Body of pancreas (tissue), 4 donors: ENCODE measurements at regions not wholly inside any gene's neighbourhood (a gene's known extent, or its start where the extent isn't known, plus 50 kb on each side); places are given as distances from the start of the nearest gene placed in this dataset.
"Not testable (repeated sequence)": the region's sequence is repeated elsewhere in the genome, so short reads cannot be mapped to it uniquely, and the experiment has no call there.

ENCODE experiments used
- ATAC-seq: fragments of 150-250 bp; one replicate; pipeline ENCODE4 v1.9.1; 2016
- DNase-seq, 4 donors: peaks; one replicate each; pipeline ENCODE4 v3.0.0-alpha.2; 2019
- H3K27ac ChIP-seq, 4 donors: fragments of 200-600 bp; sonication (generic); 1 replicate in 3 of 4; 2 replicates in 1 of 4; pipeline versions ENCODE4 v1.5.1 to v1.6.1; 2016 to 2019; ENCODE audit warnings: mild to moderate bottlenecking in 1 of 4, mixed read lengths in 1 of 4, moderate library complexity in 1 of 4
- H3K27me3 ChIP-seq, 2 donors: fragments of 200-600 bp; sonication (generic); one replicate each; pipeline ENCODE4 v1.6.0; 2016; ENCODE audit warnings: mild to moderate bottlenecking in 1 of 2
- H3K36me3 ChIP-seq, 2 donors: fragments of 200-600 bp; sonication (generic); replicated peaks in 1 of 2; 2 replicates each; pipeline ENCODE4 v1.5.1; 2016; ENCODE audit warnings: low read depth in 2 of 2; ENCODE audit not compliant: insufficient read depth in 1 of 2
- H3K4me1 ChIP-seq: fragments of 200-600 bp; sonication (generic); one replicate; pipeline ENCODE4 v1.6.0; 2016
- H3K4me3 ChIP-seq, 2 donors: fragments of 200-600 bp; sonication (generic); 1 replicate in 1 of 2; 2 replicates in 1 of 2; pipeline ENCODE4 v1.5.1; 2016 to 2019
- H3K9me3 ChIP-seq, 3 donors: fragments of 200-600 bp; sonication (generic); 1 replicate in 2 of 3; 2 replicates in 1 of 3; pipeline ENCODE4 v1.5.1; 2016
- POLR2A ChIP-seq, 3 donors: fragments of 450-650 bp; IDR thresholded peaks; one replicate each; pipeline ENCODE4 v1.6.1; 2016; ENCODE audit warnings: antibody characterized with exemption in 3 of 3, mild to moderate bottlenecking in 2 of 3
- WGBS, 2 donors: methylation state at CpG; one replicate each; pipeline ENCODE4 v1.1.5; 2017; 5-methylcytosine and 5-hydroxymethylcytosine counted together
- intact Hi-C: fragments of 100-400 bp; cut with DNase I; formaldehyde crosslinking; loops from one replicate; pipeline ENCODE4 v1.15.1; 2023
- TF ChIP-seq, protein P1 (sequence below), 7 experiments: fragments of 450-650 bp in 4 of 7; fragments of 200-600 bp in 3 of 7; sonication (generic) in 3 of 7; IDR thresholded peaks; one replicate each; pipeline ENCODE4 v1.5.1; 2016 to 2019; ENCODE audit warnings: antibody characterized with exemption in 7 of 7

DNA sequence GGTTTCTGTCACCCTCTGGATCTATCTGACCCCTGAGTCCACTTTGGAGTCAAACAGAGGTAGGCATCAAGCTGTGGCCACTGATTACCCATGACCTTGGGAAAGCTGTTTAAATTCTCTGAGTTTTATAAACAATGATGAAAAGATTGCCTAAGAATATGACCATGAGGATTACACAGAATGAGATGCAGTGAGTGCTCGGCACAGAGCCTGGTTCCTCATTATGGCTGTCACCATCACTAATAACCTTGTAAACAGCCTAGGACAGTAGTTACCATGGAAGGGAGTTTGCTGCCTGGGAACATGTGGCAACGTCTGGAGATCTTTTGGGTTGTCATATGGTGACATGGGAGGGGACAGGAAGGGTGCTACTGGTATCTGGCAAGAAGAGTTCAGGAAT, 248.3 kb upstream of the KAZN start:
- intact Hi-C loops, result no loop called here
- Histone ChIP-seq H3K27ac (no peak overlapping the region), H3K4me1 (no peaks in the 10 kb centered on the region), H3K27me3 (no peaks in the 10 kb centered on the region), H3K36me3 (no peaks in the 10 kb centered on the region), H3K9me3 (no peaks in the 10 kb centered on the region), H3K4me3 (no peak overlapping the region)
- no peak for ATAC-seq
- TF ChIP-seq, protein P1, sequence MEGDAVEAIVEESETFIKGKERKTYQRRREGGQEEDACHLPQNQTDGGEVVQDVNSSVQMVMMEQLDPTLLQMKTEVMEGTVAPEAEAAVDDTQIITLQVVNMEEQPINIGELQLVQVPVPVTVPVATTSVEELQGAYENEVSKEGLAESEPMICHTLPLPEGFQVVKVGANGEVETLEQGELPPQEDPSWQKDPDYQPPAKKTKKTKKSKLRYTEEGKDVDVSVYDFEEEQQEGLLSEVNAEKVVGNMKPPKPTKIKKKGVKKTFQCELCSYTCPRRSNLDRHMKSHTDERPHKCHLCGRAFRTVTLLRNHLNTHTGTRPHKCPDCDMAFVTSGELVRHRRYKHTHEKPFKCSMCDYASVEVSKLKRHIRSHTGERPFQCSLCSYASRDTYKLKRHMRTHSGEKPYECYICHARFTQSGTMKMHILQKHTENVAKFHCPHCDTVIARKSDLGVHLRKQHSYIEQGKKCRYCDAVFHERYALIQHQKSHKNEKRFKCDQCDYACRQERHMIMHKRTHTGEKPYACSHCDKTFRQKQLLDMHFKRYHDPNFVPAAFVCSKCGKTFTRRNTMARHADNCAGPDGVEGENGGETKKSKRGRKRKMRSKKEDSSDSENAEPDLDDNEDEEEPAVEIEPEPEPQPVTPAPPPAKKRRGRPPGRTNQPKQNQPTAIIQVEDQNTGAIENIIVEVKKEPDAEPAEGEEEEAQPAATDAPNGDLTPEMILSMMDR (IDR thresholded peaks at IDR 0.05), result no peak
- TF ChIP-seq POLR2A (IDR thresholded peaks at IDR 0.05), result no peak
- DNase-seq, result no peak
- 39 to 62% methylated on average over 2 of the region's 2 CpGs for WGBS, 2 donors

DNA sequence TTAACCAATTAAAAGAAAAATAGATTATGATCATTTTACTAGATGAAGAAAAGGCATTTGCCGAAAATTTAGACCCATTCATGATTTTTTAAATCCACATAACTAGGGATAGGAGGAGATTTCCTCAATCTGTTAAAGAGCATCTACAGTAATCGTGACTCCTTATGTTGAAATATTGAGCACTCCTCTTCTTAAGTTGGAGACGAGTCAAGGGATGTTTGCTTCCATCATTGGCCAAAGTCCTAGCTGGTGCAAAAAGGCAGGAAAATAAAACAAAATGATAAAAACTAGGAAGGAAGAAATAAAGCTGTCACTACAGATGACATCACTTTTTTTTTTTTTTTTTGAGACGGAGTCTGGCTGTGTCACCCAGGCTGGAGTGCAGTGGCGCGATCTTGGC, 245.6 kb upstream of the KAZN start:
- WGBS, 2 donors, result 65 to 69% methylated on average over 6 of the region's 6 CpGs
- H3K4me1 ChIP-seq, result no peaks in the 10 kb centered on the region
- TF ChIP-seq POLR2A (IDR thresholded peaks at IDR 0.05), result no peak
- TF ChIP-seq, protein P1 (IDR thresholded peaks at IDR 0.05), result no peak
- intact Hi-C loops, result no loop called here
- no peak for ATAC-seq
- H3K36me3 ChIP-seq, result no peaks in the 10 kb centered on the region
- no peak overlapping the region for H3K27ac ChIP-seq
- no peak overlapping the region for H3K4me3 ChIP-seq
- H3K9me3 ChIP-seq, result no peaks in the 10 kb centered on the region
- DNase-seq, result no peak
- no peaks in the 10 kb centered on the region for H3K27me3 ChIP-seq

DNA sequence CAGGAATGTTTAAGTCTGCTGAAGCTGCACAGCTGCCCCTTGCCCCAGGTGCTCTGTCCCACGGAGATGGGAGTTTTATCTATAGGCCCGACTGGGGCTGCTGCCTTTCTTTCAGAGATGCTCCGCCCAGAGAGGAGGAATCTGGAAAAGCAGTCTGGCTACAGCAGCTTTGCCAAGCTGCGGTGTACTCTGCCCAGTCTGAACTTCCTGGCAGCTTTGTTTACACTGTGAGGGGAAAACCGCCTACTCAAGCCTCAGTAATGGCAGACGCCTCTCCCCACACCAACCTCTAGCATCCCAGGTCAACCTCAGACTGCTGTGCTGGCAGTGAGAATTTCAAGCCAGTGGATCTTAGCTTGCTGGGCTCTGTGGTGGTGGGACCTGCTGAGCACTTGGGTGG, 237.5 kb upstream of the KAZN start:
- intact Hi-C loops, result not testable (repeated sequence)

DNA sequence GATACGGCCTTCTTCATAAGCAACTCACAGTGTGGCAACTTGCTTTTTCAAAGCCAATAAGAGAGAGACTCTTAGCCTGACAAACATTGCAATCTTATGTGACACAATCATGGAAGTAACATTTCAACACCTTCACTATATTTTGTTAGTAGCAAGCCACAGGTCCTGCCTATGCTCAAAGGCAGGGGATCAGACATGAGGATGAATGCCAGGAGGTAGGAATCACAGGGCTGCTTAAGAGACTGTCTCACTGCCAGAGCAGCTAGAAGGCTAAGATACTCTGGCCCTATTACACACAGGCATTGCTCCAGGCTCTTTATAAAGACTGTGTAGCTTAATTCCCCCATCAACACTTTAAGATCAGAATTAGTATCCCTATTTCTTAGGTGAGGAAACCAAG, 236.2 kb upstream of the KAZN start:
- TF ChIP-seq POLR2A (IDR thresholded peaks at IDR 0.05), result no peak
- TF ChIP-seq, protein P1 (IDR thresholded peaks at IDR 0.05), result no peak
- WGBS, 2 donors, result 68 to 75% methylated on average over 1 of the region's 1 CpG
- H3K36me3 ChIP-seq, result no peaks in the 10 kb centered on the region
- H3K4me3 ChIP-seq, result no peak overlapping the region
- ATAC-seq (no peak), DNase-seq (no peak)
- no peaks in the 10 kb centered on the region for H3K4me1 ChIP-seq
- no peaks in the 10 kb centered on the region for H3K27me3 ChIP-seq
- intact Hi-C loops, result no loop called here
- no peaks in the 10 kb centered on the region for H3K9me3 ChIP-seq
- H3K27ac ChIP-seq, result no peak overlapping the region

More for the DNA sequence above, 237.5 kb upstream of the KAZN start:
- H3K36me3 ChIP-seq, H3K4me1 ChIP-seq, H3K27ac ChIP-seq, ATAC-seq, H3K27me3 ChIP-seq, H3K9me3 ChIP-seq, H3K4me3 ChIP-seq, DNase-seq: not testable (repeated sequence)
- 5 to 19% methylated on average over 4 to 6 of the region's 6 CpGs for WGBS, 2 donors

DNA sequence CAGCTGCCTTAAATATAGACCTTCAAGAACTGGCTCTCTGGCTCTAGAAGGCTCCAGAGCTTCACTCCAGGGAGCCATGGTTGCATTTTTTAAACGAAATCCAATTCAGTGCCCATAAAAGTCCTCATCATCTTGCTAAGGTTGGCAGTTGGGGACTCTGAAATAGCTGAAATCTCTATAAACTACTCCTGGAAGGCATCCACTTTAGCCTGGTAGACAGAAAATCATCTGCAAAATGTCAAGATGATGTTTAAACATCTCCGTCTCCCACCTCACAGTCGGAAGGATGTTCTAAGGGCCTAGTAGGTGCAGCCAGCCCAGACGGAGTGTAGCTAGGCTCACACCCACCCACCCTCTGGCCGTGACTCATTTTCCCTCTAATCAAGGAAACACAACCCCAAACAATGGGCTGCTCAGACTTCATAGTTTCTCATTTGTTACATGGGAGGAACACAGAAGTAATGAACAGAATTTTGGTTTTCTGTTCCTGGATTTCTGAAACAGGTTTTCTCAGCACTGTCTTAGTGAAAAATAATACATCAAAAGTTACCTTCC, 235.4 kb upstream of the KAZN start:
- WGBS, 2 donors, result 40 to 49% methylated on average over 5 of the region's 5 CpGs
- TF ChIP-seq, protein P1 (IDR thresholded peaks at IDR 0.05), result no peak
- TF ChIP-seq POLR2A (IDR thresholded peaks at IDR 0.05), result no peak
- intact Hi-C loops, result no loop called here
- no peak for ATAC-seq
- H3K27me3 ChIP-seq, result no peaks in the 10 kb centered on the region
- no peaks in the 10 kb centered on the region for H3K4me1 ChIP-seq
- no peaks in the 10 kb centered on the region for H3K9me3 ChIP-seq
- no peaks in the 10 kb centered on the region for H3K36me3 ChIP-seq
- no peak overlapping the region for H3K27ac ChIP-seq
- no peak for DNase-seq
- no peak overlapping the region for H3K4me3 ChIP-seq
